ENCODE measurements at regions not wholly inside any gene's neighbourhood (a gene's known extent, or its start where the extent isn't known, plus 50 kb on each side); places are given as distances from the start of the nearest gene placed in this dataset.
A peak's percentile ranks its signal among the peaks of the same experiment; 100 is the strongest.

DNA sequence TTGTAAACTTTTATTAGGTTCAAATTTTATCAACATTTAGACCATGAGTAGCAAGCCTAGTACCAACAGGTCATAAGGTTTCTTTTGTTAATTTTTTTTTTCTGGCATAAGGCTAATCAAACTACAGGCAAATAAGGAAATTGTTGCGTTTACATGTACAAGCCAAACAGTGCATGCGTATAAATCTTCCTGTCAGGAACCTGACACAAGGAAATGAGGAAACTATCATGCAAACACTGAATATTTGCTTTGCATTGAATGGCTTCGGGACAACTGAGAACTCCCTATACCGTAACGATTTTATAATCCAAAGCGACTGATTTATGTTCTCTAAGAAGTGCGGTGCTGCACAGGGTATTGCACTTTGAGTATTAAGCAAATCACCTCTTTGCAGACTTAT lies 133.0 kb upstream of the TRPC4 start:
- TF ChIP-seq, protein P1, sequence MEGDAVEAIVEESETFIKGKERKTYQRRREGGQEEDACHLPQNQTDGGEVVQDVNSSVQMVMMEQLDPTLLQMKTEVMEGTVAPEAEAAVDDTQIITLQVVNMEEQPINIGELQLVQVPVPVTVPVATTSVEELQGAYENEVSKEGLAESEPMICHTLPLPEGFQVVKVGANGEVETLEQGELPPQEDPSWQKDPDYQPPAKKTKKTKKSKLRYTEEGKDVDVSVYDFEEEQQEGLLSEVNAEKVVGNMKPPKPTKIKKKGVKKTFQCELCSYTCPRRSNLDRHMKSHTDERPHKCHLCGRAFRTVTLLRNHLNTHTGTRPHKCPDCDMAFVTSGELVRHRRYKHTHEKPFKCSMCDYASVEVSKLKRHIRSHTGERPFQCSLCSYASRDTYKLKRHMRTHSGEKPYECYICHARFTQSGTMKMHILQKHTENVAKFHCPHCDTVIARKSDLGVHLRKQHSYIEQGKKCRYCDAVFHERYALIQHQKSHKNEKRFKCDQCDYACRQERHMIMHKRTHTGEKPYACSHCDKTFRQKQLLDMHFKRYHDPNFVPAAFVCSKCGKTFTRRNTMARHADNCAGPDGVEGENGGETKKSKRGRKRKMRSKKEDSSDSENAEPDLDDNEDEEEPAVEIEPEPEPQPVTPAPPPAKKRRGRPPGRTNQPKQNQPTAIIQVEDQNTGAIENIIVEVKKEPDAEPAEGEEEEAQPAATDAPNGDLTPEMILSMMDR (IDR thresholded peaks at IDR 0.05; ENCODE audit: low read depth, low read length), result no peak
- H3K4me3 ChIP-seq (ENCODE audit: low read depth, low read length), result no peak overlapping the region
- in situ Hi-C loops (cut with HindIII; ENCODE audit: low sequenced_read_pairs), result no loop called here
- no peak for DNase-seq (ENCODE audit: low read depth, low spot score)

DNA sequence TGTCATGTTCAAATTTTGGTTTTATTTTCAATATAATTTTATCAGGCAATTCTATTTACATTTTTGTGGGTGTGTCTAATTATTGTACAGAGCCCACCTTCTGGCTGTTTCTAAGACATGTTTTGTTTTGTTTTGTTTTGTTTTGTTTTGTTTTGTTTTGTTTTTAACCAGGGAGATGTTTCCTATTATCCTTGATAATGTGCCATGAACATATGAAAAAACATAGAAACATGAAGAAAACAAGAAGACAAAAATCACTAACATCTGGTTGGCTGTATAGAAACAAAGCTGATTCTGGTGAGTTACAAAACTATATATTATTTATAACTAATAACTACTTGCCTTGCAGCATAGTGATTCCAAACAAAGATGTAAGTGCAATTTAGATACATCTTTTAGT lies 128.1 kb upstream of the TRPC4 start:
- in situ Hi-C loops (cut with HindIII; ENCODE audit: low sequenced_read_pairs), result no loop called here
- DNase-seq (ENCODE audit: low read depth, low spot score), result no peak
- TF ChIP-seq, protein P1 (IDR thresholded peaks at IDR 0.05; ENCODE audit: low read depth, low read length), result no peak
- H3K4me3 ChIP-seq (ENCODE audit: low read depth, low read length), result no peak overlapping the region

DNA sequence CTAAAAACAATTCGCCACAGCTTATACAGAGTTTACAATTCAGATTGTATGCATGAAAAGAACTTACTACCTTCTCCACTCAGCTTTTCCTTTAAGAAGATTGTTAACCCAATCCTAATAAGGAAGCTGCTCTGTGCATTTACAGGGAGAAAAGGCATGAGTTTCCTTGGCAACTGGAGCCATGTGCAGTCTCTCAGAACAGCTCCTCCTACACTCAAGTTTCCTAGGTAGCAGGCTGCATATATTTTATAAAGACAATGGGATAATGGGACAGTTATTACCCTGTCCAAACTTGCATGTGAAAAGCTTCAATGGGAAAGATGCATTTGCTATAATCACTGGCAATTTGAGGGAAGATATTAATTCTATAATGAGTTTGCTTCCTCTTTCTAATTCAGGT lies 125.5 kb upstream of the TRPC4 start:
- DNase-seq (ENCODE audit: low read depth, low spot score), result peak; percentile 17

DNA sequence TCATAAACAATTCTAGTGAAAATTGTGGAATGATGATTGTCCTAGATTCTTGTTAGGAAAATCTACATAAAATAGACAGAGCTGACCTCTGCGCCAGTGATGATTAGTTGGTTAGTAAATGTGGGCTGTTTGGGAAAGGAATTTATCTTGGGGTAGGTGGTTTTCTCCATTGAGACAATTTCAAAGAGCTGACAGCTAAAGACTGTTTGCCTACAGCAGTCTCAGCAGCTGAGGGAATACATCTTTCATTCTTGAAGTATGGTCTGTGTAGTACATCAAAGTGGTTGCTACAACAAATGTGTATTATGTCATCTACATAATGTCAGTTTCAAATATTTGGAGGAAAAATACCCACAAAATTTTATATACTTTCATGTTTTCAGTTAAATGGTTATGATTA lies 117.2 kb upstream of the TRPC4 start:
- TF ChIP-seq, protein P1 (IDR thresholded peaks at IDR 0.05; ENCODE audit: low read depth, low read length), result no peak
- H3K4me3 ChIP-seq (ENCODE audit: low read depth, low read length), result no peak overlapping the region
- no peak for DNase-seq (ENCODE audit: low read depth, low spot score)
- in situ Hi-C loops (cut with HindIII; ENCODE audit: low sequenced_read_pairs), result no loop called here

More for the DNA sequence above, 125.5 kb upstream of the TRPC4 start:
- H3K4me3 ChIP-seq (ENCODE audit: low read depth, low read length), result no peak overlapping the region
- in situ Hi-C loops (cut with HindIII; ENCODE audit: low sequenced_read_pairs), result no loop called here
- TF ChIP-seq, protein P1 (IDR thresholded peaks at IDR 0.05; ENCODE audit: low read depth, low read length), result no peak

DNA sequence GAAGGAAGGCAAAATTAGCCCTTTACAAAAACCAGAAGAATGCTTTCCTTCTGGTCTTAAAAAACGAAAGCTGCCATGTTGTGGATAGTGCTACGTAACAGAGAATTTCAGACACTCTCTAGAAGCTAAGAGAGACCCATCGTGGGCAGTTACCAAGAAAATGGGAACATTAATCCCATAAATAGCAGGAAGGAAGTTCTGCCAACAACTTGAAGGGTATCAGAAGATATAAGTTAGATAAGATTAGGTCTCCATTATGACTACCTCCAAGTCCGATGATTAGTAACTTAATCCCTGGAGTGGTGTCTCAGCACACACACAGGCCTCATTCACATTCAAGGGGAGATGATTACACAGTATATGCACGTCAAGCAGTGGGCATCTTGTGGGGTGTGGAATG lies 115.7 kb upstream of the TRPC4 start:
- no peak for DNase-seq (ENCODE audit: low read depth, low spot score)
- in situ Hi-C loops (cut with HindIII; ENCODE audit: low sequenced_read_pairs), result no loop called here
- no peak overlapping the region for H3K4me3 ChIP-seq (ENCODE audit: low read depth, low read length)
- TF ChIP-seq, protein P1 (IDR thresholded peaks at IDR 0.05; ENCODE audit: low read depth, low read length), result no peak

DNA sequence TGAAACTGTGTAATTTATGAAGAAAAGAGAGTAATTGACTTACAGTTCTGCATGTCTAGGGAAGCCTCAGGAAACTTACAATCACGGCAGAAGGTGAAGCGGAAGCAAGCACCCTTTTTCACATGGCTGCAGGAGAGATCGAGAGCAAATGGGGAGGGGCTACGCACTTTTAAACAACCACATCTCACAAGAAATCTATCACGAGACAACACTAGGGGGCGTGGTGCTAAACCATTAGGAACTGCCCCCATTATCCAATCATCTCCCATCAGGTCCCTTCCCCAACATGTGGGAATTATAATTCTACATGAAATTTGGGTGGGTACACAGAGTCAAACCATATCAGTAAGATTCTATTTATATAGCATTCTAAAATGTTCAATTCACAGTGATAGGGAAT lies 114.8 kb upstream of the TRPC4 start:
- no peak for DNase-seq (ENCODE audit: low read depth, low spot score)
- TF ChIP-seq, protein P1 (IDR thresholded peaks at IDR 0.05; ENCODE audit: low read depth, low read length), result peak; percentile 16
- H3K4me3 ChIP-seq (ENCODE audit: low read depth, low read length), result no peak overlapping the region
- in situ Hi-C loops (cut with HindIII; ENCODE audit: low sequenced_read_pairs), result no loop called here

DNA sequence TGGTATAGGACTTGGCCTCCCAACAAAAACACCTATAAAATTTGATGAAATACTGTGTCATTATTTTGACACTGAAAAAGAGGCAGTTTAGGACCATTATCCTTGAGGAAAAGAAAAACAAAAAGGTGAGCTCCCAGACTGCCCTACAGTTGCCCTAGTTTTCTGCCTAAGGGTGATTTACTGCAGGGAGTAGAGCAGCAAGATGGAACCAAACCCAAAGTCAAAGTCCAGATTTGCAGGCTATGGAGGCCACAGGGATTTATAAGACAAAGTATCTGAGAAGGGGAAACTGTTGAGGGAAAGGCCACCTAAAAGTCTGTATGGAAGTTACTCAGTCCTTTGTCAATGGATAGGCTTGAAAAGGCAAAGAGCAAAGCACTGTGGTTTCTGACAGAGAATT lies 112.4 kb upstream of the TRPC4 start:
- DNase-seq (ENCODE audit: low read depth, low spot score), result no peak
- TF ChIP-seq, protein P1 (IDR thresholded peaks at IDR 0.05; ENCODE audit: low read depth, low read length), result no peak
- no peak overlapping the region for H3K4me3 ChIP-seq (ENCODE audit: low read depth, low read length)
- in situ Hi-C loops (cut with HindIII; ENCODE audit: low sequenced_read_pairs), result no loop called here
